GM18507 (cell line): ENCODE measurements at regions not wholly inside any gene's neighbourhood (a gene's known extent, or its start where the extent isn't known, plus 50 kb on each side); places are given as distances from the start of the nearest gene placed in this dataset.
"Not testable (repeated sequence)": the region's sequence is repeated elsewhere in the genome, so short reads cannot be mapped to it uniquely, and the experiment has no call there.

ENCODE experiments used
- DNase-seq: peaks from one replicate; pipeline ENCODE4 v3.0.0; 2011; ENCODE audit warnings: low read depth; ENCODE audit not compliant: insufficient read length; ENCODE audit errors: extremely low spot score
- FAIRE-seq: peaks from 2 replicates; lab custom pipeline; 2011; peaks lifted over from hg19 to GRCh38; lab: Jason Lieb, UNC

GRCh38 chr2:63735931-63736330, 105.8 kb upstream of the UGP2 start:
- DNase-seq (no peak), FAIRE-seq (no peak)

GRCh38 chr2:63736354-63736753, 105.3 kb upstream of the UGP2 start:
- FAIRE-seq (no peak), DNase-seq (no peak)

- DNase-seq (no peak), FAIRE-seq (no peak)
Observed at GRCh38 chr2:63737081-63737751, 104.5 kb upstream of the UGP2 start.

GRCh38 chr2:63738019-63738418, 103.7 kb upstream of the UGP2 start:
- DNase-seq = no peak
- FAIRE-seq = no peak

GRCh38 chr2:63739180-63739579, 102.5 kb upstream of the UGP2 start:
- DNase-seq, FAIRE-seq: not testable (repeated sequence)

GRCh38 chr2:63740020-63740419, 101.7 kb upstream of the UGP2 start:
- no peak for FAIRE-seq
- no peak for DNase-seq

GRCh38 chr2:63740943-63741342, 100.8 kb upstream of the UGP2 start:
- DNase-seq (no peak), FAIRE-seq (no peak)

- FAIRE-seq = no peak
- no peak for DNase-seq
Observed at GRCh38 chr2:63741884-63742579, 99.7 kb upstream of the UGP2 start.

GRCh38 chr2:63742580-63742976, 99.1 kb upstream of the UGP2 start:
- no peak for FAIRE-seq
- no peak for DNase-seq

- FAIRE-seq = no peak
- no peak for DNase-seq
Observed at GRCh38 chr2:63743170-63743981, 98.3 kb upstream of the UGP2 start.

- no peak for DNase-seq
- no peak for FAIRE-seq
Observed at GRCh38 chr2:63743982-63744966, 97.4 kb upstream of the UGP2 start.

GRCh38 chr2:63746548-63746947, 95.1 kb upstream of the UGP2 start:
- not testable (repeated sequence) for DNase-seq, FAIRE-seq

GRCh38 chr2:63751901-63752300, 89.8 kb upstream of the UGP2 start:
- no peak for FAIRE-seq
- no peak for DNase-seq

- DNase-seq (no peak), FAIRE-seq (no peak)
Observed at GRCh38 chr2:63755216-63755615, 86.5 kb upstream of the UGP2 start.

GRCh38 chr2:63755965-63756364, 85.7 kb upstream of the UGP2 start:
- FAIRE-seq (no peak), DNase-seq (no peak)

- FAIRE-seq = no peak
- no peak for DNase-seq
Observed at GRCh38 chr2:63763391-63763941, 78.2 kb upstream of the UGP2 start.

- DNase-seq (no peak), FAIRE-seq (no peak)
Observed at GRCh38 chr2:63764630-63765029, 77.1 kb upstream of the UGP2 start.

GRCh38 chr2:63765117-63765516, 76.6 kb upstream of the UGP2 start:
- no peak for FAIRE-seq
- DNase-seq = no peak

- FAIRE-seq = no peak
- DNase-seq = no peak
Observed at GRCh38 chr2:63767307-63767706, 74.4 kb upstream of the UGP2 start.
